Type B pancreatic cell (in vitro differentiated cells): ENCODE measurements at regions not wholly inside any gene's neighbourhood (a gene's known extent, or its start where the extent isn't known, plus 50 kb on each side); places are given as distances from the start of the nearest gene placed in this dataset.

Experiments
- DNase-seq: peaks from one replicate; pipeline ENCODE4 v3.0.0; 2021; ENCODE audit warnings: mixed read lengths; ENCODE audit not compliant: unreplicated experiment; ENCODE audit errors: extremely low spot score
- H3K27ac Mint-ChIP-seq: 2 replicates; pipeline ENCODE4 v1.8.0; 2021; ENCODE audit warnings: mild to moderate bottlenecking, mixed read lengths
- H3K27me3 Mint-ChIP-seq: 2 replicates; pipeline ENCODE4 v1.8.0; 2021; ENCODE audit warnings: mixed read lengths
- H3K36me3 Mint-ChIP-seq: 2 replicates; pipeline ENCODE4 v1.8.0; 2021; ENCODE audit warnings: mixed read lengths
- H3K4me1 Mint-ChIP-seq: one replicate; pipeline ENCODE4 v1.8.0; 2021; ENCODE audit warnings: mixed read lengths; ENCODE audit not compliant: unreplicated experiment
- H3K4me3 Mint-ChIP-seq: 2 replicates; pipeline ENCODE4 v1.8.0; 2021; ENCODE audit warnings: mild to moderate bottlenecking, mixed read lengths
- H3K9me3 Mint-ChIP-seq: 2 replicates; pipeline ENCODE4 v1.8.0; 2021; ENCODE audit warnings: mixed read lengths
- CTCF ChIP-seq: fragments of 200-600 bp; sonication (generic); conservative IDR thresholded peaks from 2 replicates; pipeline ENCODE4 v1.5.0; 2021; ENCODE audit warnings: antibody characterized with exemption, mild to moderate bottlenecking

GRCh38 chr18:34018336-34018735 is 206.4 kb downstream of the NOL4 start:
- DNase-seq = no peak
- H3K36me3 Mint-ChIP-seq = no peaks in the 10 kb centered on the region

GRCh38 chr18:34003687-34004086 is 221.0 kb downstream of the NOL4 start:
- Mint-ChIP-seq H3K4me3 (no peak overlapping the region), H3K36me3 (no peaks in the 10 kb centered on the region), H3K4me1 (no peaks in the 10 kb centered on the region), H3K27me3 (no peaks in the 10 kb centered on the region), H3K27ac (no peak overlapping the region), H3K9me3 (no peaks in the 10 kb centered on the region)
- TF ChIP-seq CTCF = no peak
- DNase-seq = no peak

More at GRCh38 chr18:34018336-34018735, 206.4 kb downstream of the NOL4 start:
- no peak overlapping the region for H3K27ac Mint-ChIP-seq
- H3K4me3 Mint-ChIP-seq = no peak overlapping the region
- no peak for TF ChIP-seq CTCF
- H3K27me3 Mint-ChIP-seq = no peaks in the 10 kb centered on the region
- no peaks in the 10 kb centered on the region for H3K9me3 Mint-ChIP-seq
- H3K4me1 Mint-ChIP-seq = peaks cover under 1% of the 10 kb centered on the region

GRCh38 chr18:34002130-34002529 is 222.6 kb downstream of the NOL4 start:
- H3K4me3 Mint-ChIP-seq = no peak overlapping the region
- H3K4me1 Mint-ChIP-seq = no peaks in the 10 kb centered on the region
- no peaks in the 10 kb centered on the region for H3K27me3 Mint-ChIP-seq
- H3K27ac Mint-ChIP-seq = peak overlapping the region; percentile 88
- H3K9me3 Mint-ChIP-seq = no peaks in the 10 kb centered on the region
- no peak for TF ChIP-seq CTCF
- DNase-seq = no peak
- no peaks in the 10 kb centered on the region for H3K36me3 Mint-ChIP-seq

GRCh38 chr18:34001376-34001775 is 223.3 kb downstream of the NOL4 start:
- no peaks in the 10 kb centered on the region for H3K36me3 Mint-ChIP-seq
- no peaks in the 10 kb centered on the region for H3K9me3 Mint-ChIP-seq
- H3K4me1 Mint-ChIP-seq = no peaks in the 10 kb centered on the region
- H3K27me3 Mint-ChIP-seq = no peaks in the 10 kb centered on the region
- TF ChIP-seq CTCF = no peak
- no peak overlapping the region for H3K4me3 Mint-ChIP-seq
- no peak for DNase-seq
- H3K27ac Mint-ChIP-seq = peak overlapping the region; percentile 88

GRCh38 chr18:33987206-33987605 is 237.5 kb downstream of the NOL4 start:
- H3K9me3 Mint-ChIP-seq = no peaks in the 10 kb centered on the region

More at GRCh38 chr18:33987206-33987605, 237.5 kb downstream of the NOL4 start:
- no peak for DNase-seq
- no peak overlapping the region for H3K4me3 Mint-ChIP-seq
- no peaks in the 10 kb centered on the region for H3K4me1 Mint-ChIP-seq
- TF ChIP-seq CTCF = no peak
- no peak overlapping the region for H3K27ac Mint-ChIP-seq
- no peaks in the 10 kb centered on the region for H3K36me3 Mint-ChIP-seq
- no peaks in the 10 kb centered on the region for H3K27me3 Mint-ChIP-seq
